Forelimb muscle (tissue), 1 donor: ENCODE measurements at regions not wholly inside any gene's neighbourhood (a gene's known extent, or its start where the extent isn't known, plus 50 kb on each side); places are given as distances from the start of the nearest gene placed in this dataset.
A peak's percentile ranks its signal among the peaks of the same experiment; 100 is the strongest.

ENCODE experiments used
- DNase-seq: peaks from one replicate; pipeline ENCODE4 v3.0.0-alpha.2; 2013; ENCODE audit warnings: low read depth

GRCh38 chr2:105652014-105652796, 92.5 kb upstream of the NCK2 start:
- DNase-seq = no peak

DNA sequence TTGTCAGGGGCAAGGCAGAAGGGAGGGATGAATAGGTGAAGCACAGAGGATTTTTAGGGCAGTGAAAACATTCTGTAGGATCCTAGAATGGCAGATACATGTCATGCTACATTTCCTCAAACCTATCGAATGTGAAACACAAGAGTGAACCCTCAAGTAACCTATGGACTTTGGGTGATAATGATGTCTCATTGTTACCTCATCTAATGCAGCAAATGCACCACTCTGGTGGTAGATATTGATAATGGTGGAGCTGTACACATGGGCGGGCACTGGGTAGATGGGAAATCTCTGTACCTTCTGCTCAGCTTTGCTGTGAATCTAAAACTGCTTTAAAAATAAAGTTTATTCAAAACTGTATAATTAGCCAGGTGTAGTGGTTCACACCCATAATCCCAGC, 95.2 kb upstream of the NCK2 start:
- no peak for DNase-seq

DNA sequence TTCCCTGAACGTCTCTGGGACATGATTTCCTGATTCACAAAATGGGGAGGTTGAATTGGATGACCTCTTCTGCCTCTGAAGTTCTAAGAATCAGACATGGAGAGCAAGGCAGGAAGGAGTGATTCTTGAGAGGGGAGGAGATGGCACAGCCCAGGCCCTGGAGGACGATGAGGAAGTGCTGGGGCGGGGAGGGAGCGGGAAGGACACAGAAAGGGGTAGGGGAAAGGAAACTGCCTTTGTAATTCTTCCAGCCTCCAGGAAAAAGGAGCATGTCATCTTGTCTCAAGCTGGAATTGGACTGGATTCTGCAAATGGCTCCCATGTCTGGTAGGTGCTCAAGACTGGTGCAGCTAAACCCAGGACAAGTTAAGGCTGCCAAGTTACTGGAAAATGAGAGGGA, 97.0 kb upstream of the NCK2 start:
- DNase-seq = no peak

- DNase-seq = no peak
These were observed 98.0 kb upstream of the NCK2 start for GRCh38 chr2:105646774-105647076.

DNA sequence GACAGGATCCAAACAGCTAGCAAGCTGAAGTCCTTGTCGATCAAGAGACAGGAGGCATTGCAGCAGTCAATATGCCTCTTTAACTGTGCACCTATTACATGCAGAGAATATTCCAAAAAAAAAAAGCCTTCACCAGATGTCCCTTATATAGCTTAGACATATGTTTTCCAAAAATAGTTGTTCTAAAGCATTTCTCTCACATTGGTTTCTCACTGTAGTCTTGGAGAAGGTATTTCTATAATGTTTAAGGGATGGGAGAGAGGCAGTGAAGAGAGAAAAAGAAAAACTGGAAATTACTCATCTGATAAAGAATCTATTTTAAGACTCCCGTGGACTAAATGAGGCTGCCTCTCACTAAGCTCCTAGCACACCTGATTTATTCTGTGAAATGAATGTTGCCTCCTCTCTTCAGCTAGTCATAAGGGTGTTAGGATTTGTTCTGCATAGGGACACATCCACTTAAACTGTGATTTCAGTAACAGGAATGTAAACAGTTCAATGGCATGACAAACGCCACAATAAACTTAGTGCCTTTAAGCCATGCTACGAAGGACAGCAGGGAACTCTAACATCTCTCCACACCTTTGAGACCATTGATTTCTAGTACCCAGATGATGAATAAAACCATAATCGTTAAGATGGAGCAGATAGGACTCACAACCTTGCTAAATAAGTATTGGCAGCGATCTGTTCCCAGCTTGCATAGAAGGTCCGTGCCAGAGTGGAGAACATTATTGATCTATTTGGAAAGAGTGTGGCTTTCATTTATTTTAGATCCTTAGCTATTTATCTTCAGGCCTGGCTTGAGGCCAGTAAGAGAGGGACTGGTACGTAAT, 98.6 kb upstream of the NCK2 start:
- no peak for DNase-seq

DNA sequence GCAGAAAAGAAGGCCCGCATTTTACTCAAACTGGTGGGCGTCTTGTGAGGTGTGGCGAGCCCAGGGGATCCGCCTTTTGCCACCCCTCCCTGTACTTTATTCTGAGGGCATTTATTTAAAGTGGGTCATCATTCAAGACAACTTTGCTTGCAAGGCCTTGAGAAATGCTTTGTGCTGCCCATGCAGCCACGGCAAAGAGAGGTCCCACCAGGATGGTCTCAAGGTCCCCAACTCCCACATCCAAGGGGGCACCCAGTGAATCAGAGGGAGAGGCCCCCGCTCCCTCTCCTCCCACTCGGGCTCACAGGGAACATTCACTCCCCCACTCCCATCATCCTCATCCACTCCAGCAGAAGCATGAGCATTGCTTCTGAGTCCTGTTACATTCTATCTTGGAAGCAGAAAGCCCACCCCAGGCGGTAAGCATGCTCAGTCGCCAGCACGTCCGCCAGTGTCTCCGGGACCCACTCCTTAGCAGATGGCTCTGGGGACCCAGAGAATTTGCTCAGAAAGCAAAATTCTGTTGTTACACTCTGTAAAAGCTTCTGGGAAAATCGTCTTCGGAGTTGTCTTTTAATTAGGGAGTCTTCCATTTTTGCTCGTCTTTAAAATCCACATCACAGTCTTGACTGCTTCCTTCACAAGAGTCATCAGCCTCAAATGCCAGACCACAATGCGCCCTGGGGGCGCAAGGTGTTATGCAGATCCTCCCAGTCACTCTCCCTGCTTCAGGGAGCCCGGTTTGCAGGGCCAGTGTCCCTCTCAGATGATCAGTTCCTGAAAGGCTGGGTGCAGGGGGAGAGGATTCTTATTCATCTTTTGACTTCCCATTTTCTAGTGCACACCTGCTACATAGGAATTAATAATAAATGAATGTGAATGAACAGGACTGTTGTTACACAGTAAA, 99.4 kb upstream of the NCK2 start:
- no peak for DNase-seq

DNA sequence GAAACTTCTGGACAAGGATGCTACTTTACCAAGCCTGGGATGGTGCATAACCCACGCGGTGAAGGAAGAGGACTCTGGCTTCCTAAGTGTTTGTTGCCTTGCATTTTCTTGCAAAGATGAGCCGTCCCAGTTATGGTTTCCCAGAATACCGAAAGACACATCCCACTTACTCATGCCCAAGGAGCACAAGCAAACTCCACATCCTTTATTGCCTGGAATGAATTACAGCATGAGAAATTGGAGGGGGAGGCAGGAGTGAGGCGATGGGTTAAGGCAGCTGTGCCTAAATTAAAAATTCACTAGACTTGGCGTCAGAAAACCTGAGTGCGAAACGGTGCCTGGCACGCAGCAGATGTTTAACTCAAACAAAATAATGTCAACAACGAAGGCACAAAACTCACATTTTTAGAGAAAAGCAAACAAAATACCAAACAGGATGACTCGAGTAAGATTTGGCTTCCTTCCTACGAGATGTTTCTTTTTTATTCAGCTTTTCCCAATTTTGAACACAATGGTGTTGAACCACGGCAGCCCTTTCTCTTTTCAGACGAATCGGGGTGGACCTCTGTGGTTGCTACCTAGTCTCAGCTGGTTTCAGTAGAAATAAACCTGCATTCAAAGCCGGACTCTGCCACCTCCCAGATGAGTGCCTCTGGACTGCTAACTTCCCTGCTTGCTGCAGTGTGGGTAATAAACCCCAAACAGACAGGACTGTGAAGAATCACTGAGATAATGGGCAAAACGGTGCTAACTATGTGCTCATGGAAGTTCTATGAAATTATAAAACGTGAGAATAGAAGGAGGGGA, 100.3 kb upstream of the NCK2 start:
- DNase-seq = no peak

DNA sequence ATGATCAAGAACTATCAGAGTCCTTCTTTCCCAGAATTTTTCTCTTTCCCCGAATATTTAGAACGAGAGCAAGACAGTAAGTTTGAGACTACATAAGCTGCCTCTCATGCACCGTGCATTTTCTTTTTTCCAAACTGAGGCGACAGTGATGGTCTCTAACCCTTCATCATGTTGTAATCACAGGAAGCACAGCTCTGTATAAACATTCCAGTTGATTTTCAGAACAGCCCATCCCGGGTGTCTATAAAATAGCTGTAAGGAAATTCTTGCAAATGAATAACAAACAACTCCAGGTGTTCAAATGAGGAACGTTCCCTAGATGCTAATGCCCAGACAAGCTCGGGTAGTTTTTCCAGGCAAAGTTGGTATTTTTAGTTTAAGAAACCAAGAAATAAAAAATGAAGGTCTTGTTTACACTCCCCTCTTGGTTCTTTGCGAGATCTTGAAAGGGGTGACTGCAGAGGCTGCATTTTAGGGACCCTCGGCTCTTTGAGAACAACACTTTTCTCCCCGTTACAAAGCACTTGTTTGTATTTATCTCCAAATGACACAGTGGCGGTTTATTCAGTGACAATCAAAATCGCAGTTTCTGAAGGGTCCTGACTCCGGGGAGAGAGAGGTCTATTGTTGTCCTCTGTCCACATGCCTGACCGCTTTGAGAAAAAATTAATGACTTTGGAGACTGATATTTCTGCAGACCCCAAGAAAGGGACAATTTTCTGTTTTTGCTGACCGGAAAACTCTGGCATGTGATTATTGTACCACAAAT, 101.1 kb upstream of the NCK2 start:
- DNase-seq = no peak

GRCh38 chr2:105641389-105641811, 103.3 kb upstream of the NCK2 start:
- DNase-seq = peak; percentile 26

DNA sequence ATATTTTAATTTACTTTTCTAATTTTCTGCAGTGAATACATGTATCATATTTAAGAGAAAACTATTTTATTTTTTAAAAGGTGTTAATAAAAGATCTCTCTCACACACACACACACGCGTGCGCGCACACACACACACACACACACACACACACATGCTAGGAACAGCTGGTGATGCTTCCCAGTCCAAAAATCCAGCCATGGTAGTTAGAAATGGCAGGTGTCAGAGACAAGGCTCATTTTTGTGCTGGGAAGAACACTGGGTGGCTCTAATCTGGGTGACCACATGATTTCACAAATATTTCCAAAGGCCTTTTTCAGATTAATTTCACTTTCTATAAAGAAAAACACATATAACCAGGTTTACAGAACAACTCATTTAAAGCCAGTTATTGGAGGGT, 104.5 kb upstream of the NCK2 start:
- DNase-seq = peak; percentile 11

DNA sequence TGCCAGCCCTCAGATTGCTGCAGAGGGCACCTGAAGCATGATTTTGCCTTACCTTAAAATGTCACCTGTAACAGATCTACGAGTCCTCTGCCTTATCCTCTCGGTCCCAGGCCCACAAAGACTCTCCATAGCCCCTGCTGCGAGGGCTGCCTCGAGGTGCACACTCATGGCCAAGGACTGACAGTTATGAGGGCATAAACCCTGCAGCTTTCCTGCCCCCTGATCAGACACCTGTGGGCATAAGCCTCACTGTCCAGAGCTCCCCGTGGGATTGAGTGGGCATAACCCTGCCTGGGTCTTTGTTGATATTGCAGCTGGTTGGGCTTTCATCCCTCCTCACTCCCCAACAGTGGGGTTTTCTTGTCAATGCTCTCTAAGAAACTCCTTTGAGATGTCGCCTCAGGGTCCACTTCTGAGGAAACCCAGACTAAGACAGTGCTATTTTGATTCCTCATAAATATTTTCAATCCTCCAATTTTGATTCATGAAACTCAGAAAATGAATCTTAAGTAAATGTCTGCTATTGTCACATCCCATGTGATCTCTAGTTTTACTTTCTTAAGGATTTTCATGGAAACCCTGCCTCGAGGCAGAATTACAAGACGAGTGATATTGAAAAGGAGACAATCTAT, 108.5 kb upstream of the NCK2 start:
- DNase-seq = no peak

- DNase-seq = no peak
These were observed 109.1 kb upstream of the NCK2 start for GRCh38 chr2:105635564-105635963.

DNA sequence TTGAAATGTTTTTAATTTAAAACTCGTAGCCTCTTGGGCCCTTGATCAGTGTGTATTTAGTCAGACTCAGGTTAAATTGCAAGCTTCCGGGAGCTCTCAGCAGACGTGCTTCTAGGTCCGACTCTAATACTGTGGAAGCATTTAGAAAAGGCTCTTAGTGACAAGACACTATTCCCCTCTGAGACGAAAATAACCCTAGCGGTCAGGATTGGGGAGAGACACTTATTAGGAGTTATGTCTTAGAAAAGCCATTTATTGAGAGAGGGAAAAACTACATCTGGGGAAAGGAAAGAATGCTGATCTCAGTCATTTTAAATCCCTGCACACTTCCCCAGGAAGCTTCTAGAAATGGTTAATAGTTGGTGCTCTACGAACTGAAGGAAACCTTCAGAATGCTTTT, 110.5 kb upstream of the NCK2 start:
- no peak for DNase-seq

GRCh38 chr2:105631922-105632321, 112.8 kb upstream of the NCK2 start:
- DNase-seq = no peak

- no peak for DNase-seq
These were observed 113.7 kb upstream of the NCK2 start for GRCh38 chr2:105631011-105631410.

DNA sequence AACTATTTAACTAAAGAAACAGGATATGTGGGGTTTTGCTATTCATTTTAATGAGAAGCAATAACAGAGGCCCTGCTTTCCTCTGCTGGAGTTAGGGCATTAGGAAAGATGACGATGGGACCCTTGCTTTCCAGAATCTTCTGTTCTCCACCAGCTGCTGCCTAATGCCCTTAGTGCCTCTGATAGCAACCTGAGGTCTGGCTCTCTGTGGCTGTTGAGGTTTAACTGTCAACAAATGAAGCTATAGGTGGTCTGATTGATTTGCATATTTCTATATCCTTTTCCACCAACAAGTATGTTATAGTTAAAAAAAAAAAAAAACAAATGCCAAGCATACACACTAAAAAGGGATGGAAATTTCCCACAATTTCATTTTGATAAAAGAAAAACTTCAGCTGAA, 115.1 kb upstream of the NCK2 start:
- no peak for DNase-seq

DNA sequence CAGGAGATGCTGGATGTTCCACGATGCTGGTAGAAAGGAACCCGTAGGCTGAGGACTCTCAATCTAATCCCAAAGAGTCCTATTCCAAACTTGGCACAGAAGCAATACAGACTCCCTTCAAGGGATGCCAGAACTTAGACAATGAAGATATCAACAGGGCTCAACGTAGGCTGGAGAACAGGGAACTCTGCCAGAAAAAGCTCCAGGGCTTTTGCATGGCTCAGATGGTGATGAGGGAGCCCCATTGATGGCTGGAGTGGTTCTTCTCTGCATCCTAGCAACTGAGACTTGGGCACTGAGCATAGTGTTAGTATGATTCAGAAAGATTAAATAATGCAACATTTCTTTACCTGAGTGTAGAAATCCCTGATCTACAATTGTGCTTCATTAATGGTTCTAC, 117.2 kb upstream of the NCK2 start:
- no peak for DNase-seq

- no peak for DNase-seq
These were observed 117.8 kb upstream of the NCK2 start for GRCh38 chr2:105626966-105627340.

- no peak for DNase-seq
These were observed 118.3 kb upstream of the NCK2 start for GRCh38 chr2:105626212-105626965.

DNA sequence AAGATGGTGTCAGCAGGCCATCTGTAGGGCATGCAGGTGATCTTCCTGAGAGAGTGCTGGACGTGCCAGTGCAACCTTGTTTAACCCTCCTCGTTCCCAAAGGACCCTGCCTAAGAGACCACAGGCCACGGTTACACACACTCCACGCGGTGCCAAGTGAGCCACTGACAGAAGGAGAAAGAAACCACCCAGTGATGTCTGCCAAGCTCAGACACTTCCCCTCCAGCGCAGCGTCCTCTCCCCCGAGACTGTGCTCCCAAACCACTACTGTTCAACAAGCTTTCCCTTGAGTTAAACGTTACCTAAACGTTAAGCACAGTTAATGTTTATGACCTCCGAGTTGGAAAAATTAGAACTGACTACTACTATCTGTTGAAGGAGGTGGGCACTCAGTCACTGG, 119.1 kb upstream of the NCK2 start:
- no peak for DNase-seq
